ENCODE measurements at regions not wholly inside any gene's neighbourhood (a gene's known extent, or its start where the extent isn't known, plus 50 kb on each side); places are given as distances from the start of the nearest gene placed in this dataset.

DNA sequence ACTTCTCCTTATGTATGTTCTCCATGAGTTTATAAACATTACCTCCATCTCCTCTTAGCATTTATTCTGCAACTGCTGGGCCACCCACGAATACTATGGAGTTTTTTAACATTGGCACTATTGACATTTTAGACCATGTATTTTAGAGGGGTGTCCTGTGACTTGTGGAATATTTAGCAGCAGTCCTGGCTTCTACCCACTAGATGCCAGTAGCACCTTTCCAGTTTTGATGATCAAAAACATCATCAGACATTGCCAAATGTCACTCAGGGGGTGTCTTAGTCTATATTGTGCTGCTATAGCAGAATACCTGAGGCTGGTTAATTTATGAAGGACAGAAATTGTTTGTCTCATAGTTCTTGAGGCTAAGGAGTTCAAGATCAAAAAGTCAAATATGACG is 187.5 kb upstream of the RORB start:
- H4K8ac ChIP-seq (ENCODE audit: low read depth in 2 of 2, low read length in 2 of 2) = no peak overlapping the region
- H3K14ac ChIP-seq (replicated peaks; ENCODE audit: low read depth, low read length) = no peak overlapping the region
- dilution Hi-C loops (cut with HindIII; ENCODE audit: low sequenced_read_pairs, unreplicated experiment) (no loop called here), in situ Hi-C loops (cut with MboI; ENCODE audit: low sequenced_read_pairs) (no loop called here), intact Hi-C loops (cut with micrococcal nuclease) (no loop called here)
- no peak overlapping the region for H3K56ac ChIP-seq (ENCODE audit: extremely low read depth, insufficient read depth, low read length)
- H2BK15ac ChIP-seq (ENCODE audit: low read depth, low read length) = no peak overlapping the region
- no peaks in the 10 kb centered on the region; the same call in 1 of the 2 replicates for H3K9me3 ChIP-seq (ENCODE audit: control insufficient read depth, insufficient read depth, low read length)
- no peak overlapping the region for H3K27ac ChIP-seq (ENCODE audit: insufficient read depth, low read length)
- H3K4me1 ChIP-seq (ENCODE audit: control insufficient read depth, insufficient read depth, low read length) = no peaks in the 10 kb centered on the region
- H2AK9ac ChIP-seq (replicated peaks; ENCODE audit: low read depth, low read length, poor library complexity) = no peak overlapping the region
- no peak overlapping the region for H3K23ac ChIP-seq (ENCODE audit: low read depth, low read length)
- H2BK120ac ChIP-seq (ENCODE audit: low read depth, low read length) = no peak overlapping the region
- no peaks in the 10 kb centered on the region for H3K27me3 ChIP-seq (ENCODE audit: control insufficient read depth, insufficient read depth, low read length)
- no peaks in the 10 kb centered on the region for H3K36me3 ChIP-seq (ENCODE audit: control insufficient read depth, insufficient read depth, low read length)
- H3K4me2 ChIP-seq (ENCODE audit: low read depth, low read length) = no peak overlapping the region
- TF ChIP-seq RAD21 (IDR thresholded peaks at IDR 0.05; ENCODE audit: low read length) (no peak), RCOR1 (IDR thresholded peaks at IDR 0.05; ENCODE audit: insufficient replicate concordance, low read length) (no peak), MAFK (IDR thresholded peaks at IDR 0.05; ENCODE audit: low read depth, low read length) (no peak), NFE2L2 (IDR thresholded peaks at IDR 0.05; ENCODE audit: low read depth, low read length) (no peak), SMC3 (IDR thresholded peaks at IDR 0.05; ENCODE audit: low read depth, low read length) (no peak), MXI1 (IDR thresholded peaks at IDR 0.05; ENCODE audit: borderline replicate concordance, low read depth, low read length) (no peak)
- TF ChIP-seq, protein P1, sequence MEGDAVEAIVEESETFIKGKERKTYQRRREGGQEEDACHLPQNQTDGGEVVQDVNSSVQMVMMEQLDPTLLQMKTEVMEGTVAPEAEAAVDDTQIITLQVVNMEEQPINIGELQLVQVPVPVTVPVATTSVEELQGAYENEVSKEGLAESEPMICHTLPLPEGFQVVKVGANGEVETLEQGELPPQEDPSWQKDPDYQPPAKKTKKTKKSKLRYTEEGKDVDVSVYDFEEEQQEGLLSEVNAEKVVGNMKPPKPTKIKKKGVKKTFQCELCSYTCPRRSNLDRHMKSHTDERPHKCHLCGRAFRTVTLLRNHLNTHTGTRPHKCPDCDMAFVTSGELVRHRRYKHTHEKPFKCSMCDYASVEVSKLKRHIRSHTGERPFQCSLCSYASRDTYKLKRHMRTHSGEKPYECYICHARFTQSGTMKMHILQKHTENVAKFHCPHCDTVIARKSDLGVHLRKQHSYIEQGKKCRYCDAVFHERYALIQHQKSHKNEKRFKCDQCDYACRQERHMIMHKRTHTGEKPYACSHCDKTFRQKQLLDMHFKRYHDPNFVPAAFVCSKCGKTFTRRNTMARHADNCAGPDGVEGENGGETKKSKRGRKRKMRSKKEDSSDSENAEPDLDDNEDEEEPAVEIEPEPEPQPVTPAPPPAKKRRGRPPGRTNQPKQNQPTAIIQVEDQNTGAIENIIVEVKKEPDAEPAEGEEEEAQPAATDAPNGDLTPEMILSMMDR (conservative IDR thresholded peaks at IDR 0.05; ENCODE audit: low read depth, low read length) = no peak
- TF ChIP-seq, protein P2, sequence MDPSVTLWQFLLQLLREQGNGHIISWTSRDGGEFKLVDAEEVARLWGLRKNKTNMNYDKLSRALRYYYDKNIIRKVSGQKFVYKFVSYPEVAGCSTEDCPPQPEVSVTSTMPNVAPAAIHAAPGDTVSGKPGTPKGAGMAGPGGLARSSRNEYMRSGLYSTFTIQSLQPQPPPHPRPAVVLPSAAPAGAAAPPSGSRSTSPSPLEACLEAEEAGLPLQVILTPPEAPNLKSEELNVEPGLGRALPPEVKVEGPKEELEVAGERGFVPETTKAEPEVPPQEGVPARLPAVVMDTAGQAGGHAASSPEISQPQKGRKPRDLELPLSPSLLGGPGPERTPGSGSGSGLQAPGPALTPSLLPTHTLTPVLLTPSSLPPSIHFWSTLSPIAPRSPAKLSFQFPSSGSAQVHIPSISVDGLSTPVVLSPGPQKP (IDR thresholded peaks at IDR 0.05; ENCODE audit: borderline replicate concordance, low read depth, low read length) = no peak
- TF ChIP-seq, protein P3, sequence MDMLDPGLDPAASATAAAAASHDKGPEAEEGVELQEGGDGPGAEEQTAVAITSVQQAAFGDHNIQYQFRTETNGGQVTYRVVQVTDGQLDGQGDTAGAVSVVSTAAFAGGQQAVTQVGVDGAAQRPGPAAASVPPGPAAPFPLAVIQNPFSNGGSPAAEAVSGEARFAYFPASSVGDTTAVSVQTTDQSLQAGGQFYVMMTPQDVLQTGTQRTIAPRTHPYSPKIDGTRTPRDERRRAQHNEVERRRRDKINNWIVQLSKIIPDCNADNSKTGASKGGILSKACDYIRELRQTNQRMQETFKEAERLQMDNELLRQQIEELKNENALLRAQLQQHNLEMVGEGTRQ (IDR thresholded peaks at IDR 0.05; ENCODE audit: low read depth, low read length) = no peak
- no CpG with 5 or more reads among the region's 2 CpGs for WGBS, 2 experiments (ENCODE audit: extremely low coverage in 2 of 2, insufficient read length in 1 of 2)
- ATAC-seq (ENCODE audit: low read depth) = no peak
- no peak overlapping the region for H3K4me3 ChIP-seq (ENCODE audit: insufficient read depth, low read depth, low read length)
- H4K5ac ChIP-seq (ENCODE audit: low read depth, low read length) = no peak overlapping the region
- no peak overlapping the region for H2AK5ac ChIP-seq (ENCODE audit: low read depth, low read length)
- CTCF ChIA-PET = no interaction called here
- no peak overlapping the region for H2BK20ac ChIP-seq (ENCODE audit: low read depth, low read length)
- POLR2A ChIA-PET (ENCODE audit: unreplicated experiment) = no interaction called here
- no peaks in the 10 kb centered on the region for H4K20me1 ChIP-seq (ENCODE audit: insufficient read depth, low read length)
- H3K9me1 ChIP-seq (ENCODE audit: insufficient read depth, low read length) = no peaks in the 10 kb centered on the region
- H3K4ac ChIP-seq (ENCODE audit: low read depth, low read length) = no peak overlapping the region
- no peak overlapping the region for H2BK5ac ChIP-seq (ENCODE audit: low read depth, low read length, poor library complexity, severe bottlenecking)
- H3K79me1 ChIP-seq (ENCODE audit: low read depth in 1 of 2, low read length in 2 of 2) = no peaks in the 10 kb centered on the region
- DNase-seq = no peak
- no TSS peak for BruUV-seq (replicated peaks)
- no peak overlapping the region for H4K91ac ChIP-seq (ENCODE audit: insufficient read depth, low read depth, low read length)
- H3K9ac ChIP-seq (ENCODE audit: low read depth, low read length) = no peak overlapping the region
- H2AFZ ChIP-seq (replicated peaks; ENCODE audit: low read length, poor library complexity) = no peak overlapping the region
- no peak overlapping the region for H3K18ac ChIP-seq (ENCODE audit: low read depth, low read length)

Data from IMR-90 (cell line).